Superior temporal gyrus (tissue), 1 donor: ENCODE measurements at regions not wholly inside any gene's neighbourhood (a gene's known extent, or its start where the extent isn't known, plus 50 kb on each side); places are given as distances from the start of the nearest gene placed in this dataset.

Experiments
- DNase-seq: peaks from one replicate; pipeline ENCODE4 v3.0.0-alpha.2; 2016; ENCODE audit errors: extremely low spot score

DNA sequence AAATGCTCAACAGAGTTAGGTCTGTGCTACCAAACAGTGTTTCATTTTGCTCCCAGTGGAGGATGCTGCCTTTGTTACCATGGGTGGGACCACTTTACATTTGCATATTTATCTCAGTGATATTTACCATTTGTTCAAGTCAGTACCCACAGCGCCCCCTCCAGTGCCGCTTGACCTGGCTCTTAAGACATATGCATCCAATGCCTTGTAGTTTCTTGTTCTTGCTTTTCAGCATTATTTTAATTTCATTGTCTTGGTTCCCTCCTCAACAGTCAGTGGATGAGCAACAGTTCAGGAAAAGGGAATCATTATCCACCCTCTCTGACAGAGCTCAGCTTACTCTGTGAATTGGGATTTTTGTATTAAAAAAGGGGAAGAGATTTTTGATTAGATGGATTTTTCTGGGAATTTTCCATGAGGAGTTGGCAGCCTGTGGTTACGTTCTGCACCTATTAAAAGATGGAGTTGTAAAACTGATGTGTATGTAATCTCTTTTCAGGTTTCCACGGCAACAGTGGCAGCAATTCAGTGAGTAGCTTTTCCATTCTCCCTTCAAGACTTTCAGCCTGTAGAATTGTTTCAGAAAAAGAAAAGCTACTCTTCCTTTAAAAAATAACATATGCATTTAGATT is 240.5 kb upstream of the DAAM1 start:
- peak; percentile 61 for DNase-seq

DNA sequence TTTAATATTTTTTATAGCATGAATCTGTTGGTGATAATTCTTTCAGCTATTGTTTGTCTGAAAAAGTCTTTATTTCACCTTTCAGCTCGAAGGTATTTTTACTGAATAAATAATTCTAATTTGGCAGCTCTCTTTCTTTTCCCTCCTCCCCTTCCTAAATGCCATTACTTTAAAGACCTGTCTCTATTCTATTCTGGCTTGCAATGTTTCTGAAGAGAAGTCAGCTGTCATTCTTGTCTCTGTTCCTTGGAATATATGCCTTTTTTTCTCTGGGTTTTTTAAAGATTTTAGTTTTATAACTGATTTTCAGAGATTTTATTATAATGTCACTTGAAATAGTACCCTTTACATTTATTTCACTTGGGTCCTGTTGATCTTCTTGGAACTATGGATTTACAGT is 237.9 kb upstream of the DAAM1 start:
- DNase-seq = no peak

DNA sequence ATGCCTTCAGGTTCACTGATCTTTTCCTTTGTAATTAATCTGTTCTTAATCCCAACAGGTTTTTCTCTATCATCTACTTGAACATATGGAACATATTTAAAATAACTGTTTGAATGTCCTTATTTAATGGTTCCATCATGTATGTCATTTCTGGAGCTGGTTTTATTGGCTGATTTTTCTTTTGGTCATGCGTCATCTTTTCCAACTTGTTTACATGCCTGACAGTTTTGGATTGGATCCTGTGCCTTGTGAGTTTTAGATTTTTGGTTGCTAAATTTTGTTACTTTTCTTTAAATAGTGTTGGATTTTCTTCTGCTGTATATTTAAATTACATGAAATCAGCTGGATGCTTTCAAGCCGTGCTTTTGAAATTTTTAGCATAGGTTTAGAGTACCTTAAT is 237.3 kb upstream of the DAAM1 start:
- no peak for DNase-seq

DNA sequence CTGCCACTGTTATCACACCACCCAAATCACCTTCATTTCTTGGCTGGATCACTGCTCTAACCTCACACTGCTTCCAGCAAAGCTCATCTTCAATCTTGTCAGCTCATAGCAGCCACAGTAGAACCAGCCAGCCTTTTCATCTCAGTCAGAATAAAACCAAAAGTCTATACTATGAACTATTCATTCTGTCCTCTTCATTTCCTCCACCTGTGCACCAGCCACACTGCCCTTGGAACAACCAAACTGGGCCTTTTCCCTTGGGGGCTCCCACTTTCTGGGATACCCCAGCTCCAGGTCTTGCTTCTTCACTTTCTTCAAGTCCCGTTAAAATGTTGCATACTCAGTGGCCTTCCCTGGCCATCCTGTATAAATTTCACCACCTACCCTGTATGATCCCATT is 234.4 kb upstream of the DAAM1 start:
- no peak for DNase-seq

DNA sequence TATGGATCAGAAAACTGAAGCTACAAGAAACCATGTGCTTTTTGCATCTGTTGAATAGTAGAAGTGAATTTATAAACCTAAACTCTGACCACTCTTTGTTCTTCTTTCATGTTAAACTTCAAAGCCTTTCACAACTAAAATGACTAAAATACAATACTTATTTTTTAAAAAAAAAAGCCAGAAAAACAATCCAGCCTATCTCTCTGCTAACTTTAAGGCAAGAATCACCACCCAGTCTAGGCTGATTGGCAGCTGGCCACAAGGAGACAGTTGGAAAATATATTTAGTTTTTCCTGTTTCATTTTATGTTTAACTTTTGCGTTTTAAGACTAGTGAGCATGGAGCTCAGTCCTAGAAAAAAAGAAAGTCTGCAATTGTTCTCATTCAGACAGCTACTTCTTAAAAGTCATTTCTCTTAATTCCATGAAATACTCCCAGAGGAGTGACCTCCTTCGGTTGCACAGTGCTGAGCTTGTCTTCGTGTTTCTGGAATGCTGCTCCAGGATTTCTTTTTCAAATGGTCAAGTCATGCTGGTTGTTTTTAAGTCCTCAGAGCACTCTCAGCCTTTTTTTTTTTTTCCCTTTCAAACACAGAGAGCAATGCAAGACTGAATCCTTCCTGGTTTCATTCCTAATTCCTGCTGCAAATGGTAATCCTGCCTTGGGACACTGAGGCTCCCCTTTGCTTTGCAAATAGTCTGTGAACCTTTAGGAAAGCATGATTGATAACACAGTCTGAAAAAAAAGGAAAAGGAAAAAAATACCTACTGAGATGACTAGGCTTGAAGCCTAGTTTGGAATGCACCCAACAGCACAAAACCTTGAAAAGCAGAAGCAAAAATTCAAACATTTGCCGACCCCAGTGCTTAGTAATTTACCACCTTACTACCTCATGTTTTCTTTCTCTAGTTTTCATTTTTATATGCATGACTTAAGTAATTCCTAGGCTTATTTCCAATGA is 233.3 kb upstream of the DAAM1 start:
- no peak for DNase-seq

DNA sequence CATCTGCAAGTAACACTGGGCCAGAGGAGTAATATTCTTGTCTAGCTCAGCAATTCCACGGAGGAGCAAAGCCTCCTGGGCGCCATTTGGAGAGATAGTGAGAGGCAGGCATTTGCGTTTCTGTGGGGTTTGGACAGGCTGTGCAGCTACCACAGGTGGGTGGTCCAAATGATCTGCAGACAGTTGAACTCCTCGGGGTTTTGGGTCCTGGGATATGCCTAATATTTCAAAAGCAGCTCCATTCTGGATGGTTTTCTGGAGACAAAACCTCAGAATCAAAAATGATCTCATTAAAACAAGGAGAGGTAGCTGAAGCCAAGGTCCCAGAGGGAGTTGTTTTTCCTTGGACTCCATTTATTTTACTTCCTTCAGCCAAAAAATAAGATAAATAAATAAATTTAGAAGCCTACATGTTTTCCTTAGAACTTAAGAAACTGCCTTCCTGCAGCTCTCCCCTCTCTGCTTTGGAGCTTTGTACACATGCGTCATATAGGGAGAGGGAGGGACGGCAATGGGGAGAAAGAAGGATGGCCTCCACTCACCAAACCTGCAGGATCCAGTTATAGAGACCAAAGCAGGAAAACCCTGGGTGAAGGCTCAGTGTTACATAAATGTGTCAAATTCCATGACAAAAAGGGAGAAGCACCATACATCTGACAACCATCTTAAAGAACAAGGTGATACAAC is 227.3 kb upstream of the DAAM1 start:
- no peak for DNase-seq

DNA sequence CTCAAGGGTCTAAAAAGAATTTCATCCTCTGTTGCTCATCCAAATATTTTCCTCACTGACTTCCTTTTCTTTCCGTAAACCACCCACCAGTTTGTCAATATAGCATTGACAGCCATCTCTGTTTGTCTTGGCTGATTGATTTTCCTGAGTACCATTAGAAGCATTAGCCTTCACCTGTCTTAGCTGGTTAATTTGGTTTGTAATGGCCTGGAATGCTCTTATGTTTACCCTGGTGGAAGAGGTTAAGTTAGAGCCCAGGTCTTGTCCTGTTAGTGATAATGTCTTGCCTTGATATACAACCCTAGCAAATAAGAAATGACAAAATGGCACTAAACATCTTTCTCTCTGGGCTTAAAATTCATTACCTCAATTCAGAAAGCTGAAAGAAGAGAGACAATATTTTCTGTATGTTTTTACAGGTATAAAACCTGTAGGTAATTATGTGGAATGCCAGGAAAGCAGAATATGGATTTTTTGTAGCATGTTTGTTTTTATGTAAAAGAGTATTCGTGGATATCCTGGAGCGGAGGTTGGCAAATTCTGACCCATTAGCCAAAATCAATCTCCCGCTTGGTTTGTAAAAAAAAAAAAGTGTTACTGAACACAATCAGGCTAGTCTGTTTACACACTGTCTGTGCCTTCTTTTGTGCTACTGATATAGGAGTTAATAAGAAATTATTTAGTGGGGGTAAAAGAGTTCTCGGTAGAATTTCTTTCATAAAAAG is 224.4 kb upstream of the DAAM1 start:
- no peak for DNase-seq

DNA sequence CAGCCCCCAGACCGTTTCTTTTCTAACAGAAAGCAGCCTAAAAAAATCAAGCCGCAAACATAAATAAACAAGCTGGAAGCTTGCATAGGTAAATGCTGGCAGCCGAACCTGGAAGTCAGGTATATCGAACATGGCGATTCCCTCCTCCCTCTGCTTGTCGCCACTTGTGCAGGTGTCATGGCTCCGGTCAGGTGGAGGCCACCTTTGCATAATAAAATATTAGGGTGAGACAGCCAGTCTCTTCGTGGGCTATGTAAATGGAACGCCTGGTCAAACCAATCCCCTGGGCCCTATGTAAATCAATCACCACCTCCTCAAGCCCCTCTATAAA is 223.9 kb upstream of the DAAM1 start:
- DNase-seq = no peak

DNA sequence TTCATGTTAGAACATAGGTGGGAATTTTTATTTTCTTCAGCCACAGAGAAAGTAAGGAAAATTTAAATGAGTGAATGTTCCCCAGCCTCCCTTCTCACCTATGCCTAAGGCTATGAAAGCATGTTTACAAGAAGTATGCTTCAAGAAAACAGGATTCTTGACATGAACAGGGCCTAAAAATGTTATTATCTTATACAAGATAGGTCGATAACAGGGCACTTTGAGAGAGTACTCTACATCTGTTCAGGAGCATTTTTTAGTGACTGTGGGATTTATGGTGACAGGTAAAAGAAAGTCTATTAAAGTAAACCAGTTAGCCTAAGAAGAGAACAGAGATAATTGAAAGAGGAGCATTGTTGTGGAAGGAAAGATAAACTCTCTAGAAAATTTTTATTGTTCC is 222.9 kb upstream of the DAAM1 start:
- no peak for DNase-seq

DNA sequence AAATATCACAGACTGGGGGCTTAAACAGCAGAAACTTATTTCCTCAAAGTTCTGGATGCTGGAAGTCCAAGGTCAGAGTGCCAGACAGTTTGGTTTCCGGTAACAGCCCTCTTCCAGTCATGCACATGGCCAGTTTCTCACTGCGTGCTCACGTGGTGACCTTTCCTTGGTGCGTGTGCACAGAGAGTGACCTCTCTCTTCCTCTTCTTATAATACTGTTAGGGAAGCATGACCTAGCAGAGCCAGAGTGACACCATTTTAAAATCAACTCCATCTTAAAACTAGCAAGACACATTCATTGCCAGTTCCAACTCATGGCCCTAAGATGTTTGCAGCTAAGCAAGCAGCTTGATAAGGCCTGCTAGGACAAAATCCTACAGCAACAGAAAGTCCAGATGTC is 221.5 kb upstream of the DAAM1 start:
- no peak for DNase-seq

DNA sequence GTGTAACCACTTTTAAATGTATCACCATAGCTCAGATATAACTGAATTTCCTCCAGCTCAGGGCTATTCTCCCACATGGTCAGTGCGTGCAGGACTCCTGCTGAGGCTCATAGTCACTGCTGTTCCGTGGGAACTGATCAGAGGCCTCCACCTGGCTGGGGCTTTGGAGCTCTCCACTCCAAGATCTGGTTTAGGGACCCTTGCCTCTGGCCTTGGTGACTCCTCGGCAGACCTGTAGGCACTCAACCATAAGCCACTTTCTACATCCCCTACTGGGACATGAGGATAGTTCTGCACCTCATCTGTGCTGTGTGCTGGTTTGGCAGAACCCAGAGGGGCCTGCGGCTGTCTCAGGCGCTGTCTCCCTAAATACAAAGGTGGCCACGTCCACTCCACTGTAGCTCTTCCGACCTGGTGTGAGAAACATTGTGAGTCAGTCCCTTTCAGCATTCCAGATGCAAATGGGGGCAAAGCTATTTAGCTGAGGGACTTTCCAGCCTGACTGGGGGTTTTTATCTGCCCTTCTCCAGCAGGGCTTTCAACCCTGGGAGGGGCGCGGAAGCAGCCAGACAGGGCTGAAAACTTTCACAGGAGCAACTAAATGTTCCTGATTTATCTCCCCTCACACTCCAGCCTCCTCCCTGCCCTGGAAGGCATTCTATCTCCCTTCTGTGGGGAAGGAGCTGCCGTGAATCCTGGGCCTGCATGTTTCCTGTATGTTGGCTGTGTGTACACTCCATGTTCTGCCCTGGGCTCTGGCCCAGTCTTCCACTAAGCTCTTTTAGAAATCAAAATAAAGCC is 218.3 kb upstream of the DAAM1 start:
- no peak for DNase-seq

DNA sequence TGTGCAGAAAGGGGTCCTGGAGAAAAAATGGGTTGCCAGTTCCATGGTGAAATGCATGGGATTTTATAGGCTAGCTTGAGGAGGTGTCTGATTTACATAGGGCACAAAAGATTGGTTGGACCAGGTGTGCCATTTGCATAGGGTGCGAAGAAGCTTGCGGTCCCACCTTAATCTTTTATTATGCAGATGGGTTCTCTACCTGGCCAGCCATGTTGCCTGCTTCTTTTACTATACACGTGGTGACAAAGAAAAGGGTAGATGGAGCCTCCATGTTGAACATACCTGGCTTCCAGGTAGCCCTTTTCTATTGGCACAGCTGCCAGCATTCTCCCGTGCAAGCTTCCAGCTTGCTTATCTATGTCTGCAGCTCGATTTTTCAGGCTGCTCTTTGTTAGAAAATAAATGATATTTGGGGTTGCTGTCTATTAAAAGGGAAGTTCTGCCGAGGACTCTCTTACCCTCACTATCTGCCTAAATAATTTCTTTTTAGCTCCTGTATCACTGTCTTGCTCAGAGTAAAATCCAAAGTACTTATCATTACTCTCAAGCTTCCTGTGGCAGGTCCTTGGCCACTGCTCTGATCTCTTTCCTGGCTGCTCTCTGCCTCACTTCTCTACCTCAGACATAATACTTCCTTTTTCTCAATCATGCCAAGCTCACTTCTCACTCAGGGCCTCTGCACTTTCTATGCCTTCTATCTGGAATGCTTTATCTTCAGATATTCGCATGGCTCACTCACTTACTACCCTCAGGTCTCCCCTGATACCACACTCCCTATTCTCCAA is 216.0 kb upstream of the DAAM1 start:
- no peak for DNase-seq

DNA sequence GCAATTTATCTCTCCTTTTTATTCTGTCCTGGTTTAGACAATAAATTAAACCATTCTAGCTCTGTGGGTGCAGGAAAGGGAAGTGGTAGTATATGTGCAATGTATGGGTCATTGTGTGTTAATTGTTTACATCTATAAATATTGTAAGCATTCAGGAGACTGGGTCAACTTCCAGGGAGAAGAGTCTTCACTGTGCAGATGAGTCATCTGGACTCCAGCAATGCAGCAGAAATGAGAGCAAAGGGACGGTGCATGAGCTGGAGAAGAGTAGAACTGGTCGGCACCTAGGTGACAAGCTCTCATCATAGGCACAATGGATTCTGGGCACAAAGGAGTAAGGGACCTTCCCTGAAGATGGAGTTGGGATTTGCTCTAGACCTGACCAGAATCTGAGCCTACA is 211.1 kb upstream of the DAAM1 start:
- DNase-seq = no peak

DNA sequence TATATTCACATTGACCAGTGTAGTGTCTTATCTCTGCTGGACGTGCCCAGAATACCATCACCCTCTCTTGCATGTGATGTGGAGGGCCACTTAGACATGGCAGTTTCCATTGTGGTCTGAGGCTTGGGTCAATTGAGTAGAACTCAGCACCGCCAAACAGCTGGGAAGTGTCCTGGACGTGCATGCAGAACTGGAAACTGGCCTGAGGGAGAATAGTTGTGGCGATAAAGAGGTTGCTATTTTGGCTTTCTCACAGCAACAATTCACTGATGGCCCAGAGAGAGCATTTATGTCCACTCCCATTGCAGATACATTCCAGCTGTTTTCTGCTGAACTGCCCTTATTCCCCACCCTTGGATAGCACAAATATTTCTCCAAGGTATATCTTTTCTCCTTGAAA is 210.1 kb upstream of the DAAM1 start:
- no peak for DNase-seq

DNA sequence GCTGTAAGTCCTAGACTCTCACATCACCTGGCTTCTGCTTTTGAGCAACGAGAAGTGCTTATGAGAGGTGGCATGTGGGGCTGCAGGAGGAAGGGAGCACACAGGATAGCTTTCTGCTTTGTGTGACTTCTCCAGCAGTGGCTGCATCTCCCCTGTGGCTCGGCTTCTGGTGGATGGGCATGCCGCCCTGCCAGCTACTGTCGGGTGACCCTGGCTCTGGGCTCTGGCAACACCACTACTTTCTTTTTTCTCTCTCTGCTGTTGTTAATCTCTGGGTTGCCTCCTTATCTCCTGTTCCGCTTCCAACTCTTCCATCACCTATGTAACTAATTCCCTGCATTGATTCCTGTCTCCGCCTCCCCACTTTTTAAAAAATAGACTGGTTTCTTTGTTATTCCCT is 209.1 kb upstream of the DAAM1 start:
- DNase-seq = no peak

DNA sequence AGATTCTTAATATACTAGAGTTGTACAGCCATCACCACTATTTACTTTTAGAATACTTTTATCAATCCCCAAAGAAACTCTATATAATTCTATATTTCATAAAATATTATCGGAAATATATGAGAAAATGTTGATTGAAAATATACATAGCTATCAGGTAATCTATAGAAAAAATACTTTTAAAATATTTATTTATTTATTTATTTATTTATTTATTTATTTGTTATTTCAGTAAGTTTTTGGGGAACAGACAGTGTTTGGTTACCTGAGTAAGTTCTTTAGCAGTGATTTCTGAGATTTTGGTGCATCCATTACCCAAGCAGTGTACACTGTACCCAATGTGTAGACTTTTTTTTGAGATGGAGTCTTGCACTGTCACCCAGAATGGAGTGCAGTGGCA is 206.6 kb upstream of the DAAM1 start:
- DNase-seq = no peak

DNA sequence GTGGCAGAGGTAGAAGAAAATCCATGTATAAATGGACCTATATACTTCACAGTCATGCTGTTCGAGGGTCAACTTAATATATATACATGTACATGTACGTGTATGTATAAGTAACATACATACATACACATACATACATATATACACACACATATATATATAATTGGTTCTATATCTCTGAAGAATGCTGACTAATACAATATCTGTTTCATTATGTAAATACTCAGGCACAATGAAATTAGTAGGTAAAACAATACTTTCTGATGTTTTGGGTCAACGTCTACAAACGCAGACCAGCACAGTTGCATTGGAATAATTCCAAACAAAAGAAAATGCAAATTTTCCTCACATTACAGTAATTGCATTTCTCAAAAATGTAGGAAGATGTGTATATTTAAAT is 202.7 kb upstream of the DAAM1 start:
- no peak for DNase-seq

DNA sequence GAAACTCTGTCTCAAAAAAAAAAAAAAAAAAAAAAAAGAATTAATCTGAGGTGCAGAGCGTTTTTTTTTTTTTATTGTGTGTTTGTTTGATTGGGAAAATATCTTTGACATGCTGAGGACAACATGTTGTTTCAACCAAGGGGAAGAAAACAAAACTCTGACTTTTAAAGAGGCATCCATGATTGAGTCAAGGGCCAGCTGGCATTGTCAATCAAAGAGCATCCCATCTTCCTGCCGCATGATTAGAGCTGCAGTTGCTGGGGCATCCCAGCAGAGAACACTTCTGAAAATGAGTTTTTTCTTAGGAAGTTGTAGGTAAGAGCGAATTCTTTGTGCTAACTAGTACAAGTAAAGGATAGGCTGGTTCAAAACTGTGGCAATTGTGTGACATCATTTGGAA is 200.9 kb upstream of the DAAM1 start:
- DNase-seq = no peak

DNA sequence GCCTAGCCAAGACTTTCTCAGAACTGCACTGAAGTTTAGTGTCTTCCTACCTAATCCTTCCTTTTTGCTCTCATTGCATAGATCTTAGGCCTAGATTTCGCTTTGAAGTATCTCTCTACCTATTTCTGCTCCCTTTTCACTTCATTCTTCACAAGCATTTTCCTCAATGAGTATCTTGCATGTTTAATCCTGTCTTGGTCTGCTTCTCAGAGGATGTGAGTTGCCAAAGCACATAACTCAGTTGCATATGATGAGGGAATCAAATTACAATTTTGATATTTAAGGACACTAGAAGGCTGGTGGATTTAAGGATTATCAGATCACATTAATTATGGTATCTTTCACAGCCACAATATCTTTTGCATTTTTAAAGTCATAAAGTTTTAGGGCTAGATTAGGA is 195.5 kb upstream of the DAAM1 start:
- DNase-seq = no peak

DNA sequence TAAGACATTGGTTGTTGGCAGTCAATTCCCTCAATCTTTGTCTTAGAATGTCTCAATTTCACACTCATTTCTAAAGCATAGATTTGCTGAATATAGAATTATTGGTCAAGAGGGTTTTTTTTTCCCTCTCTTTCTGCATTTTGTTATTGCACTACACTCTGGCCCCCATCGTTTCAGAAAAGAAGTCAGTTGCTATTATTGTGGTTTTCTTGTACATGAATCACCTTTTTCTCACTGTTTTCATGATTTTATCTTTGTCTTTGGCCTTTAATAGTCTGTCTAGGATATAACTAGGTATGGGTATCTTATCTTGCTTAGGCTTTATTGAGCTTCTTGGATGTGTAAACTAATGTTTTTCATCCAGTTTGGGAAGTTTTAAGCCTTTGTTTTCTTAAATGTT is 194.3 kb upstream of the DAAM1 start:
- no peak for DNase-seq

DNA sequence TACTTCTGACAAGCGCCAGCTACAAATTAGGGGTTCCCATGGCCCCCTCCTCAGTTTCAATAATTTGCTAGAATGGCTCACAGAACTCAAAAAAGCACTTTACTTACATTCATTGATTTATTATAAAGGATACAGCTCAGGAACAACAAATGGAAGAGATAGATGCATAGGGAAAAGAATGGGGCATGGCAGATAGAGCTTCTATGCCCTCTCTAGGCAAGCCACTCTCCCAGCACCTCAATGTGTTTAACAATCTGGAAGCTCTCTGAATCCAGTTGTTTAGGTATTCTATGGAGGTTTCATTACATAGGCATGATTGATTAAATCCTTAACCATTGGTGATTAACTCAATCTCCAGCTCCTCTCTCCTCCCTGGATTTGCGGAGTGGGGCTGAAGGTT is 184.5 kb upstream of the DAAM1 start:
- DNase-seq = no peak
